Cardiac fibroblast (primary cell): ENCODE measurements at regions not wholly inside any gene's neighbourhood (a gene's known extent, or its start where the extent isn't known, plus 50 kb on each side); places are given as distances from the start of the nearest gene placed in this dataset.

ENCODE experiments used
- DNase-seq, 2 donors: peaks; one replicate each; pipeline versions ENCODE4 v3.0.0 to v3.0.0-alpha.2; 2010; ENCODE audit warnings: low read depth in 2 of 2
- H3K4me3 ChIP-seq, 2 donors: replicated peaks in 1 of 2; 1 replicate in 1 of 2; 2 replicates in 1 of 2; pipeline ENCODE4 v1.5.1; 2011; ENCODE audit warnings: low read depth in 2 of 2, low read length in 2 of 2, mild to moderate bottlenecking in 2 of 2, moderate library complexity in 1 of 2
- TF ChIP-seq, protein P1 (sequence below): IDR thresholded peaks from one replicate; pipeline ENCODE4 v1.5.1; 2011; ENCODE audit warnings: low read depth, mild to moderate bottlenecking, low read length, inconsistent platforms

DNA sequence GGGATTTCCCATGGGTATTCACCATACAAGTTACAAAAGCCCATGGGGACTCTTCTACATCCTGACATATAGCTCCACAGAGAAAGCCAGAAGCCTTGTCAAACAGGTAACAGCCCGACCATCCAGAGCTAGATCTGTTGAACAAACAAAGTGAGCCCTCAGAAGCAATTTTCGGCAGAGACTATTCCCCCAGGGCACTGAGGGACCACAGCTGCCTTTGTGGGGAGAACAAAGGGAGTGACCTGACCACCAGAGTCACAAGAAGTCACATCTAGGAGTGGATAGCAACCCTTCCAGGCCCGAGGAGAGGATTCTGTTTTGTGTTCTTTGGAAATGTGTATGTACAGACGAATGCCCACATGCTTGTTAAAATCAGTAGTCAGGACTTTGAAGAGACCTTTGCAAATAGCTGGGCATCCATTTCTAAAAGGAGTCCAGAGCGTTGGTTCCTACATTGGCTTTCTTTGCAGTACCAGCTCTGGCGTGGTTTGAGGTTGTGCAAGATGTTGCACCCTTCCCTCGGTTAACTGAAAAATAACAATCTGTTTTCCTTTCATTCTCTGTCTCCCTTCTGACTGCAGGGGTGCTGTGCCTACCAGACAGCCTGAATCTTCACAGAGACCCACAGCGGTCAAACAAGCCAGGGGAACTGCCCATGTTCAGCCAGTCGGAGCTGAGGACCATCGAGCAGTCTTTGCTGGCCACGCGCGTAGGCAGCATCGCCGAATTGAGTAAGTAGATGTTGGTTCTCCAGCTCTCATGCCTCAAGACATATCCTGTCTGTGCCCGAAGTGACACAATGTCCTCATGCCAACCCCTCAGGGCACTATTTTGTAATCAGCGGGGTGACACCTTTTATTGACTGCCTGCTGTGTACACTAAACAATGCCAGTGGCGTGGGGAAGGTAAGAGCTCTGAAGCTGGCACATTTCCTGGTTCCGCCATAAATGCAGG, 165.4 kb upstream of the PWP1 start:
- H3K4me3 ChIP-seq = no peak overlapping the region
- DNase-seq = no peak

DNA sequence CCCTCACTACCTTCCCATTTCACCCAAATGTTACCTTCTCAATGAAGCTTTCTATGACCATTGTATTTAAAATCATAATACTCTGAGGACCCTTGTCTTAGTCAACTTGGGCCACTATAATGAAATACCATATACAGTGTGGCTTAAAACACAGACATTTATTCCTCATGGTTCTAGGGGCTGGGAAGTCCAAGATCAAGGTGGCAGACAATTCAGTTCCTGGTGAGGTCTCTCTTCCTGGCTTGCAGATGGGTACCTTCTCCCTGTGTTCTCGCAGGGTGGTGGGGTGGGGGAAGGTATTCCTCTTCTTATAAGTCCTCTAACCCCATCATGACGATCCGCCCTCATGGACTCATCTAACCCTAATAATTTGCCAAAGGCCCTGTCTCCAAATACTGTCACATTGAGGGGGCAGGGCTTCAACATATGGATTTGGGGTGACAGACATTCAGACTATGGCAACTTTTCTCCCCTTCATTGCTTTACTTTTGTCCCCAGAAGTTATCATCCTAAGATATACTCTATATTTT, 163.7 kb upstream of the PWP1 start:
- TF ChIP-seq, protein P1, sequence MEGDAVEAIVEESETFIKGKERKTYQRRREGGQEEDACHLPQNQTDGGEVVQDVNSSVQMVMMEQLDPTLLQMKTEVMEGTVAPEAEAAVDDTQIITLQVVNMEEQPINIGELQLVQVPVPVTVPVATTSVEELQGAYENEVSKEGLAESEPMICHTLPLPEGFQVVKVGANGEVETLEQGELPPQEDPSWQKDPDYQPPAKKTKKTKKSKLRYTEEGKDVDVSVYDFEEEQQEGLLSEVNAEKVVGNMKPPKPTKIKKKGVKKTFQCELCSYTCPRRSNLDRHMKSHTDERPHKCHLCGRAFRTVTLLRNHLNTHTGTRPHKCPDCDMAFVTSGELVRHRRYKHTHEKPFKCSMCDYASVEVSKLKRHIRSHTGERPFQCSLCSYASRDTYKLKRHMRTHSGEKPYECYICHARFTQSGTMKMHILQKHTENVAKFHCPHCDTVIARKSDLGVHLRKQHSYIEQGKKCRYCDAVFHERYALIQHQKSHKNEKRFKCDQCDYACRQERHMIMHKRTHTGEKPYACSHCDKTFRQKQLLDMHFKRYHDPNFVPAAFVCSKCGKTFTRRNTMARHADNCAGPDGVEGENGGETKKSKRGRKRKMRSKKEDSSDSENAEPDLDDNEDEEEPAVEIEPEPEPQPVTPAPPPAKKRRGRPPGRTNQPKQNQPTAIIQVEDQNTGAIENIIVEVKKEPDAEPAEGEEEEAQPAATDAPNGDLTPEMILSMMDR = no peak
- DNase-seq = no peak
- H3K4me3 ChIP-seq = no peak overlapping the region

More for the DNA sequence above, 165.4 kb upstream of the PWP1 start:
- TF ChIP-seq, protein P1 = no peak

DNA sequence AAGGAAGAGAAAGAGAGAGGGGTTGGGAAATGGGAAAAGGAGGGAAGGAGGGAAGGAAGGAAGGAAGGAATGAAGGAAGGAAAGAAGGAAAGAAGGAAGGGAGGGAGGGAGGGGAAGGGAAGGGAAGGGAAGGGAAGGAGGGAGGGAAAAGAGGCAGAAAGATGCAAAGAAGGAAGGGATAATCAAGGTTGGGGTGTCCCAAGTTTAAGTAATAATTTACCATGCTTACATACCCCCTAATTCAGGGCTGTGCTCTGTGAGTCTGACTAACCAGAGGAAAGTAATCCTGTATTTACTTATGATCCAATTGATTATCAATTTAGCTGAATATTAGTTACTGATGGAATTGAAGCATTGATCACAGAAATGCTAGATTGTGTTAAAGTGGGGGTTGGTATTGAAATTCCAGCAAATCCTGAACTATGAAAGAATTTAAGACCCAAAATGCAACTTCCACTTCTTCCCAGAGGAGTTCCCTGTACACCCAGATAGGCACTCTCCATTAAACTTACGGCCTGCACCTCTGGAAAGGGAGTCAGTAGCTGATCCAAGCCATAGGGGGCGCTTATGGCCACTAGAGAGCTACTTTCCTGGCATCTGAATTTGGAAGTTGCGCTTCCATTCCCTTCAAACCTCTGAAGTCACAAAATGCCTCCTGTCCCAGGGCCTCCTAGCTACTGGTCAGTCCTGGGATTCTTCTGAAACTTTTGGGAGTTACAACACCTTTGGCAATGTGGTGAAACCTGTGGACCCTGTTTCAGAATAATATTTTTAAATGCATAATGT, 162.7 kb upstream of the PWP1 start:
- DNase-seq = peak in 1 of 2 donors; percentile 12
- no peak overlapping the region for H3K4me3 ChIP-seq

DNA sequence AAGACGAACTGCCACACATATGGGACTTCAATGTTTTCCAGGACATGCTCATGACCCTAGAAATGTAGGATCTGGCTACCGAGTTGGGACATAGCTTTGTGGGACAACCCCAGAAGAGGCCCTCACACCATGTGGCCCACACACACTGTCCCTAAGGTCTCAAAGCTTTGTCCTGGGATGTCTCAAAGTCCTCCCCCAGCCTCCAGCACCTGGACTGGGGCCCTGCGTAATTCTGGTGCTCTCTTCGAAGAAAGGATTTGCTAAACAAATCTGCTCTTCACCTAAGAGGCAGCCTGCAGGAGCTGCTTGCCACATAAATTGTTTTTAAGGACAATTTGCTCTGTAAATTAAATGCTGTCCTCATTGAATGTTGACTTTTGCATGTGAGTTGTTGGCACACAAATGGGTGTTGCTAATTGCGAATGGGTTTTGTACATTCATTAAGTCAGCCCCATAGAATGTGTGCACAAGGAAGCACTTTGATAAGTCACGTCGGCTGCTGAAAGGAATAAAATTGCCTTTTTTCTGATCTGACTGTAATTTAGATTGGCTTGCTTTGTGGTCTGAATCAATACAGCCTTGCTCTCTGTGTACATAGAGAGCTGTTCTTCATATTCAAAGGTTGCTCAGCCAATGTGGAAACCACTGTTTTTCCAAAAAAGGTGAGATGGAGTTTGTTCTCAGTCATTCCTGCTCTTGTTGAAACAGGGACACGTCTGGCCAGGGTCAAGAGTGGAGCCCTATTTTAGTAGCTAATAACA, 161.6 kb upstream of the PWP1 start:
- no peak overlapping the region for H3K4me3 ChIP-seq
- TF ChIP-seq, protein P1 = no peak
- no peak for DNase-seq

More for the DNA sequence above, 162.7 kb upstream of the PWP1 start:
- TF ChIP-seq, protein P1 = peak; percentile 30

DNA sequence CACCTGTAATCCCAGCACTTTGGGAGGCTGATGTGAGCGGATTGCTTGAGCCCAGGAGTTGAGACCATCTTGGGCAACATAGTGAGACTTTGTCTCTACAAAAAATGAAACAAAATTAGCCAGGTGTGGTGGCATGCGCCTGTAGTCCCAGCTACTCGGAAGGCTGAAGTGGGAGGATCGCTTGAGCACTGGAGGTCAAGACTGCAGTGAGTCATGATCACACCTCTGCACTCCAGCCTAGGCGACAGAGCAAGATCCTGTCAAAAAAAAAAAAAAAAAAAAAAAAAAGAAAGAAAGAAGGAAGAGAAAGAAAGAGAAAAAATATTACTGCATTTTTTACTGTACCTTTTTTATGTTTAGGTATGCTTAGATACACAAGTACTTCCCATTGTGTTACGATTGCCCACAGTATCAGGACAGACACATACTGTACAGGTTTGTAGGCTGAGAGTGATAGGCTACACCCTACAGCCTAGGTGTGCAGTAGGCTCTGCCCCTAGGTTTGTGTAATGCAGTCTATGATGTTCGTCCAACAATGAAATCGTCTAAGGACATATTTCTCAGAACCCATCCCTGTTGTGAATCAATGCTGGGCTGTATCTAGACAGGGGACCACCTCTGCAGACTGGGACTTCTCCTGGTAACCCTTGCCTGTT, 160.4 kb upstream of the PWP1 start:
- no peak for DNase-seq
- TF ChIP-seq, protein P1 = no peak
- H3K4me3 ChIP-seq = no peak overlapping the region
